Hematopoietic multipotent progenitor cell (in vitro differentiated cells): ENCODE measurements at regions not wholly inside any gene's neighbourhood (a gene's known extent, or its start where the extent isn't known, plus 50 kb on each side); places are given as distances from the start of the nearest gene placed in this dataset.

ENCODE experiments used
- DNase-seq, 3 donors: peaks; one replicate each; pipeline ENCODE4 v3.0.0-alpha.2; 2011 to 2015; ENCODE audit warnings: low read depth in 2 of 3, low spot score in 2 of 3

GRCh38 chr14:84707830-84708229 is 822.1 kb upstream of the FLRT2 start:
- no peak for DNase-seq

- no peak for DNase-seq
Measured at GRCh38 chr14:84708865-84709264, 821.1 kb upstream of the FLRT2 start.

DNA sequence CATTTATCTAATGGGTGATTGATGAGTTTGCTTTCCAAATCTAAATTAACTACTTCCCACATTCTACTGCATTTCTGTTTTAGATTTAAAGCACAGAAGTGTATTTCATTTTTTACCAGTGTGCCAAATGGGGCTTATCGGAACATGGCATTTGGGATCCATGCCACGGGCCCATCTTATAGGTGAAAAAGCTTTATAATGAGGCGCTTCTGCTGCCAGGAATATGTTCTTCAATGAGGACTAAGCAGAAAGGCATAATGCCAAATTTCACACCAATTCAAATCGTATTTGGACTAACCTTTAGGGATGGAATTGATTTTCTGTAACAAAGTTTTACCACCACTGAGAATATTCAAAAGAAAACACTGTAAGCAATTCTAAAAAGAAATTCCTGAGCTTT is 803.5 kb upstream of the FLRT2 start:
- no peak for DNase-seq

GRCh38 chr14:84749191-84749955 is 780.6 kb upstream of the FLRT2 start:
- DNase-seq: no peak

DNA sequence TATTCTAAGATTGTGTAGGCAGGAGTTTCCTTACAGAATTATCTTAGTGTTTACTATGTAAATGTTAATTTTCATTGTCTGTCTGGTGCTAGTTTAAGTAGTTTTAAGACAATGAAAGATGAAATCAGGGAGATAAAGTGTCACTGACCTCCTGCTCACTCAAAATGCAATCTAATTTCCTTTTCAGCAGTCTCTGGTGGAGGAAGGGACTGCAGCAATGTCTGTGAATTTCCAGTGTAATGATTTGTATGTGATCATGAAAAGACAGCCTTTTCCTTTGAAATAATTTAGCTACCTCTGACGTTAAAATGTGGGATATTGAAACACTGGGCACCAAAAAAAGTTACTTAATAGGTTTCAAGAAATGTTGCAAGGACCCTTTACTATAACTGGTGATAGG is 779.7 kb upstream of the FLRT2 start:
- DNase-seq: no peak

DNA sequence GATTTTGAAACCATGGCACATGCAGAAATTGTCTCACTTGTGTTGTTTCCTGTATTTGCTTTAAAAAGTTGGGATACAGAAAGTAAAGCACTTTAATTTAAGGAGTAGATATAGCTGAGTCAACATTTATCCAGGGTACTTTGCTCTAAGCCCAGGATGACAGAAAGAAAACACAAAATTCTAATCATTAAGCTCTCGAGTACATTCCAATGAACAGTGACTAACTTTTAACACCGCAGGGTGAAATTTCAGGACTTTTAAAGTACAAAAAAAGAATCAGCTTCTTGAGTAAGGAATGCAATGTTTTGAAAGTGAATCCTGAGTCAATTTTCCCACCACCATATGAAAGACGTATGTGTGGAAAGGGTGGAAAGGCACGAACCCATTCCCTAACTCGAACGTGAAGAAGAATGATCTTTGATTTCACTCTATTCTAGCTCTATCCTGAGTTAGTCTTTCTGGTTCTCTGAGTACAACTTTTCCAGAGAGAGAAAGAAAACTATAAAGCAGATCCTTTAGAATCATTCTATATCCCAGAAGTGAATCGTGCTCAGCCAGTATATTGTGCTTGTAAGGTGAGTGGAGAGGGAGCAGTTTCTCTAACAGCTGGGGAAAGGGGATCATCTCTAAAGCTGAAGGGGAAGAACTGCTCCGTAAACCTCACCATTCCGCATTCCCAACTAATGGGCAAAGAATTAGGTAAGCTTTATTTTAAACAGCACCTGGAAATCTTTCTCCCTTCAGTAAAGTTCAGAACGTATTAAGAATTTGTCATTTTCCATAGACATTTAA is 779.0 kb upstream of the FLRT2 start:
- DNase-seq: no peak

DNA sequence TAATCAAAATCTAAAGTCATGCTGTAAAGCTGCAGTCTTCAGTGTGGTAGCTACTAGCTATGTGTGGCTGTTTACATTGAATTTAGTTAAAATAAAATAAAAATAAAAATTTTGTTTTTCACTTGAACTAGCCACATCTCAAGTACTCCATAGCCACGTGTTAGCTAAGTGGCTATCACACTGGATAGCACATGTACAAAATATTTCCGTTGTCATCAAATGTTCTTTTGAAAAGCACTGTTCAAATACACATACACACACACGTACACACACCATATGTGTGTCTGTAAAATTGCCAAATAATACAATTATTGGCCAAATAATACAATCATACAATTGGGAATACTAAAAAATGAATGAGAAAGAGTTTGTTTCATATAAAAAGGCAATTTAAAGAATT is 778.2 kb upstream of the FLRT2 start:
- DNase-seq: no peak

DNA sequence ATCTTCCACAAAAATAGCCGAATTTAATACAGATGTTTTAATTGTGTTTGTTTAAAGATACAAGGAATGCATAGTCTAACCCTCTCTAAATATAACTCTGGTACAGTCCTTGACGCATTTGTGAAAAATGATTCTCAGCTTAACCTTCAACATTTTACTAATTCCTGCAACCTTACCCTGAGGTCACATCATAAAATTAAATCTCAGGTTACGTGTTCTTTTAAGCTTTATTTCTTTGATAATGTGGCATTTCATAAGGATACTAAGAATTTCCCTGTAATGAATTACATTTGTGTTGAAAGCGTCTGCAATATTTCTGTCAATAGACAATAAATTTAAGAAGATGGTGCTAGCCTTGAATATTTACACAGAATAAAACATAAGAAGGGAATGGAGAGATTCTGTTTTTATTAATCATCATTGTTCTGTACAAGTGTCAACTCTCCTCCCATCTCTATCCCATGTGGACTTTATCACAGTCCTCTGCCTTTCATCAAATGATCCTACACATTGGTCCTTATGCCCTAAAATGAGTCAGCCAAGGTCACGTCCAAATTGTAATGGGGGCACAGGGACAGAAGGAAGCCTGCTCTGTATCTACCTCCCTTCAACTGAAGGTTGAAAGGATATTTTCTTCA is 769.3 kb upstream of the FLRT2 start:
- no peak for DNase-seq

DNA sequence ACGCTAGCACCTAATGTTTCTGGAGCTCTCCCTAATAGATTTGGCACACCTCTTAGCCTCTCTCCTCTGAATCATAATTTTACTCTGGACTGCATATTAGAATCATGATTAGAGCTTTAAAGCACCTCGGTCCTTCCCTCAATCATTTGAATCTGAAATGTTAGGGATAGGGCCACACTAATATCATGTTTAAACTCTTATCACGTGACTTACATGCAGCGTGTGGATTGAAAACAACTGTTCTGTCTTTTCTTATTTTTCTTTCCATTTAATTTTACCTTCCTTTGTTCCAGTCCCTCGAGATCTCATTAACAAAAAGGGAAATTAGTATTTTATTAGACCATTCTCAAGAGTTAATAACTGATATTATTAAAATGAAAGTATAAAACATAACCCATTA is 762.5 kb upstream of the FLRT2 start:
- DNase-seq: no peak

- no peak for DNase-seq
Measured at GRCh38 chr14:84770030-84770429, 759.9 kb upstream of the FLRT2 start.

DNA sequence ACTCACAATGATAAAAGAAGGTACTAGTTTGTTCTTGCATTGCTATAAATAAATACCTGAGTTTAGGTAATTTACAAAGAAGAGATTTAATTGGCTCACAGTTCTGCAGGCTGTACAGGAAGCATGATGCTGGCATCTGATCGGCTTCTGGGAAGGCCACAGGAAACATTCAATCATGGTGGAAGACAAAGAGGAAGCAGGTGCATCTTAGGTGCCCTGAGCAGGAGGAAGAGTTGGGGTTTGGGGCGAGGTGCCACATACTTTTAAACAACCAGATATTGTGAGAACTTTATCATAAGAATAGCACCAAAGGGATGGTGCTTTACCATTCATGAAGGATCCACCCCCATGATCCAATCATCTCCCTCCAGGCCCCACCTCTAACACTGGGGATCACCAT is 752.6 kb upstream of the FLRT2 start:
- peak in 2 of 3 donors; percentile 5 to 66 for DNase-seq

DNA sequence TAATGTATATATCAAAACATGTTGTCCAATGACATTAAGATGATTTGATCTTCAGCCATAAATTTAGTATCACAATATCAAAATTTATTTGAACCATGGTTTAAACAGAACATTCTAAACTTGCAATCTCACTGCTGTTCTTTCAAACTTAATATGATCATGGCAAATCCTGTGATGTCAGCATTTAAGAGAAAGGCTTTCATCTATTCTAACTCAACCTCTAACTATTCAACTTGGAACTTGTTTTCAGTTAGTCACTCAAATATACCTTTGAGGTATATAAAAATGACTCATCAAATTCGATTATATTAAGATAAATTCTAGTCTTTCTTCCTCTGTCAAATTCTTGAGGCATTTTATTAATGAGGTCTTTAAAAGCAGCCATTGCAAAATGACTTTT is 747.0 kb upstream of the FLRT2 start:
- DNase-seq: no peak

DNA sequence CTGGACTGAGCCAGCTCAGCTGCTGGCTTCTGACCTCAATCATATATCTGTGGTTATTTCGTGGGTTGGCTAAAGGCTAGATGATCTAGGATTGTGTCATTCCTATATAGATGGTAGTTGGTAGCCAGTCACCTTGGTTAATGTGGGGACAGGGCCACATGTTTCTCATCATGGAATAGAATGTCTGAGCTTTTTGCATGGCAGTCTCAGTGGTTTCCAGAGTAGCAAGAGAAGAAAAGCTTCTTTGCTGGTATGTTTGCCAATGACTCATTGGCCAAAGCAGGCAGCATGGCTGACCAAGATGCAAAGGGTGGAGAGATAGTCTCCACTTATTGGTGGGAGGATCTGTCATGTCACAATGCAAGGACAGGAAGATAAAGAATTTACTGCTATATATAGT is 746.4 kb upstream of the FLRT2 start:
- DNase-seq: no peak

GRCh38 chr14:84785996-84786395 is 743.9 kb upstream of the FLRT2 start:
- DNase-seq: no peak

GRCh38 chr14:84789012-84789411 is 740.9 kb upstream of the FLRT2 start:
- no peak for DNase-seq

- no peak for DNase-seq
Measured at GRCh38 chr14:84792722-84793410, 737.1 kb upstream of the FLRT2 start.

DNA sequence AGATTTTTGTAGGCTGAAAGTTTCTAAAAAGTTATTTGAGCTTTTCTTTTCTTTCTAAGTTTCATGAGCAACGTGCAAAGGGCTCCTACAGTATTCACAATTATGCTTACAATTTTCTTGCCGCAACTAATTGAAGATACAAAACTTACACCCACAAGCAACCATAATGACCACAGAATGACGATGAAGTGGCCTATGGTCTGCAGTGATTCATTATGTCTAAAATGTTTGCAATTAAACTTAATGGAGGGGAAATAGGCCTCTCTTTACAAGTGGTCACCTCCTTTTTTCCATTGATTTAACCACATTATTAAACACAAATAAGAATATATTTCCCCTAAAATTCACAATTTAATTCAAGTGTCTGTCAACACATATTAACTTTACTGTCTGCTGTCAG is 732.6 kb upstream of the FLRT2 start:
- no peak for DNase-seq

- DNase-seq: no peak
Measured at GRCh38 chr14:84804468-84804867, 725.5 kb upstream of the FLRT2 start.

DNA sequence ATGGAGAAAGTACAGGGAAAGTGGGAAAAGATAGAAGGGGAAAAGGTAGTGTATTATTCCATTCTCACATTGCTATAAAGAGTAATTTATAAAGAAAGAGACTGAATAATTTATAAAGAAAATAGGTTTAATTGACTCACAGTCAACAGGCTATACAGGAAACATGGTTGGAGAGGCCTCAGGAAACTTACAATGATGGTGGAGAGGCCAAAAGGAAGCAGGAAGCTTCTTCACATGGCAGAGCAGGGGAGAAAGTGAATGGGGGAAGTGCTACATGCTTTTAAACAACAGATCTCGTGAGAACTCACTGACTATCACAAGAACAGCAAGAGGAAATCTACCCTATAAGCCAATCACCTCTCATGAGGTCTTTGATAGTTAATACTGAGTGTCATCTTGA is 725.0 kb upstream of the FLRT2 start:
- no peak for DNase-seq

DNA sequence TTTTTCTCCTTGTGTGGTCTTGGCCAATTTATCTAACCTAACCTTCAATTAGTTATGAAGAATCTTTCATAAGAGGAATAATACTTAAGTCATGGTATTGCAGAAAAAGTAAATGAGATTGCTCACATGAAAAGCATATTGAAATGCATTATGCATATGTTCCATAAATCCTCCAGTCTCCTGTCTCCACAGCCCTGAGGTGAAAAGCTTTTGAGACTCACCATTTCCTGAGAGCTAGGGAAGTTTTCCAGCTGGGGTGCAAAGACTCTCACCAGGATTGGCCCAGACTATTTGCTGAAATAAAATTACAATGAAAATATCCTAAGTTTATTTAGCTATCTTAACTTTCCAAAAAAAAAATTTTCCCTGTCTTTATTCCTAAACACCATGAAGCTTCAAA is 723.8 kb upstream of the FLRT2 start:
- DNase-seq: no peak

DNA sequence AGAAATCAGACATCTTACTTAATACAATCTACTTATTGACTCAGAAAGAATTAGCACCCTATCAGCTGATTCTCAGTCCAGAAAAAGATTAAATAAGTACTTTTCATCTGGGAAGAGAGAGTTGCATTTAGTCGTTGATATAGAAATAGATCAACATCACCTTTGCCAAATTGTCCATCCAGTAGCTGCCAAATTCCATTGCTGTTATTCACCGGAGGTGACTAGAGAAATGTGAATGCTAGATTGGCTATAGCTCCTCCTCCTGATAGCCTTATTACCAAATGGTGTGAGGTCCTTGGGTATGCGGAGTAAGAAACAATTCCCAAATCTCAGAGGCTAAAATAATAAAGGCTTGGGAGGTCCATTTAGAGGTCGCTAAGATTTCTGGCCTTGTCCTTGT is 723.3 kb upstream of the FLRT2 start:
- no peak for DNase-seq
